H9 (cell line): ENCODE measurements at regions not wholly inside any gene's neighbourhood (a gene's known extent, or its start where the extent isn't known, plus 50 kb on each side); places are given as distances from the start of the nearest gene placed in this dataset.

ENCODE experiments used
- DNase-seq: peaks from one replicate; pipeline ENCODE4 v3.0.0-alpha.2; 2017
- H2AFZ ChIP-seq: one replicate; pipeline ENCODE4 v1.6.1; 2013; ENCODE audit warnings: mild to moderate bottlenecking, low read length, control low read depth, moderate library complexity
- H2AK5ac ChIP-seq: 2 replicates; pipeline ENCODE4 v1.6.1; 2013; ENCODE audit warnings: low read length, control low read depth, mixed read lengths; ENCODE audit not compliant: insufficient read length
- H2BK120ac ChIP-seq: one replicate; pipeline ENCODE4 v1.6.1; 2013; ENCODE audit warnings: low read depth, mild to moderate bottlenecking, low read length, control low read depth, inconsistent platforms; ENCODE audit not compliant: poor library complexity, severe bottlenecking
- H2BK12ac ChIP-seq: 2 replicates; pipeline ENCODE4 v1.6.1; 2013; ENCODE audit warnings: low read length, control low read depth, mixed read lengths, low read depth; ENCODE audit not compliant: insufficient read length
- H2BK15ac ChIP-seq: 2 replicates; pipeline ENCODE4 v1.6.1; 2013; ENCODE audit warnings: low read depth, low read length, control low read depth
- H2BK20ac ChIP-seq: one replicate; pipeline ENCODE4 v1.6.1; 2013; ENCODE audit warnings: low read depth, mild to moderate bottlenecking, low read length, control low read depth, inconsistent platforms; ENCODE audit not compliant: poor library complexity, severe bottlenecking
- H2BK5ac ChIP-seq: 2 replicates; pipeline ENCODE4 v1.6.1; 2013; ENCODE audit warnings: low read length, control low read depth, mixed read lengths; ENCODE audit not compliant: insufficient read length
- H3K14ac ChIP-seq: 2 replicates; pipeline ENCODE4 v1.6.1; 2013; ENCODE audit warnings: low read length, control low read depth; ENCODE audit not compliant: insufficient read depth
- H3K18ac ChIP-seq: 2 replicates; pipeline ENCODE4 v1.6.1; 2013; ENCODE audit warnings: low read depth, mild to moderate bottlenecking, mixed read lengths, low read length, control low read depth; ENCODE audit not compliant: insufficient read length
- H3K23ac ChIP-seq: 2 replicates; pipeline ENCODE4 v1.6.1; 2013; ENCODE audit warnings: low read length, control low read depth, mixed read lengths, low read depth; ENCODE audit not compliant: insufficient read length
- H3K23me2 ChIP-seq: 2 replicates; pipeline ENCODE4 v1.6.1; 2013; ENCODE audit warnings: low read depth, mild to moderate bottlenecking, mixed read lengths, low read length, control low read depth; ENCODE audit not compliant: insufficient read length, poor library complexity, severe bottlenecking
- H3K27ac ChIP-seq: 2 replicates; pipeline ENCODE4 v1.5.1; 2013; ENCODE audit warnings: low read length, control low read depth, mixed read lengths, low read depth; ENCODE audit not compliant: insufficient read length
- H3K27me3 ChIP-seq: 2 replicates; pipeline ENCODE4 v1.6.1; 2013; ENCODE audit warnings: low read length, control low read depth, inconsistent platforms; ENCODE audit not compliant: insufficient read depth
- H3K4ac ChIP-seq: 2 replicates; pipeline ENCODE4 v1.6.1; 2013; ENCODE audit warnings: low read depth, mild to moderate bottlenecking, control low read depth, inconsistent platforms, low read length, moderate library complexity
- H3K4me1 ChIP-seq: 2 replicates; pipeline ENCODE4 v1.6.1; 2013; ENCODE audit warnings: low read length, control low read depth, inconsistent platforms; ENCODE audit not compliant: insufficient read depth
- H3K4me2 ChIP-seq: 2 replicates; pipeline ENCODE4 v1.6.1; 2013; ENCODE audit warnings: low read length, control low read depth, mixed read lengths; ENCODE audit not compliant: insufficient read length, insufficient read depth
- H3K56ac ChIP-seq: 2 replicates; pipeline ENCODE4 v1.6.1; 2013; ENCODE audit warnings: low read depth, mild to moderate bottlenecking, mixed read lengths, low read length, control low read depth; ENCODE audit not compliant: insufficient read length
- H3K79me1 ChIP-seq: 2 replicates; pipeline ENCODE4 v1.6.1; 2013; ENCODE audit warnings: low read depth, mild to moderate bottlenecking, moderate library complexity, low read length, control low read depth, inconsistent platforms; ENCODE audit not compliant: insufficient read depth, poor library complexity, severe bottlenecking
- H3K79me2 ChIP-seq: 2 replicates; pipeline ENCODE4 v1.6.1; 2013; ENCODE audit warnings: low read length, control low read depth, inconsistent platforms; ENCODE audit not compliant: insufficient read depth
- H3K9ac ChIP-seq: 2 replicates; pipeline ENCODE4 v1.6.1; 2013; ENCODE audit warnings: low read length, control low read depth, mixed read lengths; ENCODE audit not compliant: insufficient read length; ENCODE audit errors: extremely low read depth
- H3K9me3 ChIP-seq: one replicate; pipeline ENCODE4 v1.6.1; 2013; ENCODE audit warnings: low read depth, low read length, inconsistent platforms; ENCODE audit not compliant: control insufficient read depth
- H3T11ph ChIP-seq: one replicate; pipeline ENCODE4 v1.6.1; 2013; ENCODE audit warnings: mild to moderate bottlenecking, low read length, control low read depth, inconsistent platforms
- H4K20me1 ChIP-seq: one replicate; pipeline ENCODE4 v1.6.1; 2013; ENCODE audit not compliant: control insufficient read depth, insufficient read length, insufficient read depth
- H4K5ac ChIP-seq: 2 replicates; pipeline ENCODE4 v1.6.1; 2013; ENCODE audit warnings: low read depth, mild to moderate bottlenecking, mixed read lengths, low read length, control low read depth; ENCODE audit not compliant: insufficient read length
- H4K8ac ChIP-seq: replicated peaks from 2 replicates; pipeline ENCODE4 v1.6.1; 2013; ENCODE audit warnings: low read length, control low read depth, mixed read lengths, low read depth; ENCODE audit not compliant: insufficient read length
- H4K91ac ChIP-seq: 2 replicates; pipeline ENCODE4 v1.6.1; 2013; ENCODE audit warnings: low read depth, mild to moderate bottlenecking, moderate library complexity, mixed read lengths, low read length, control low read depth; ENCODE audit not compliant: insufficient read length
- H3K27ac Mint-ChIP-seq, 3 experiments: 2 replicates in 2 of 3; 3 replicates in 1 of 3; pipeline ENCODE4 v1.8.0; 2020 to 2021; ENCODE audit warnings: mixed read lengths in 3 of 3, mild to moderate bottlenecking in 1 of 3, moderate library complexity in 1 of 3
- H3K27me3 Mint-ChIP-seq: 2 replicates; pipeline ENCODE4 v1.8.0; 2021; ENCODE audit warnings: low read depth, mild to moderate bottlenecking, moderate library complexity, mixed read lengths
- H3K36me3 Mint-ChIP-seq, 3 experiments: 2 replicates in 2 of 3; 3 replicates in 1 of 3; pipeline ENCODE4 v1.8.0; 2020 to 2021; ENCODE audit warnings: low read depth in 3 of 3, mixed read lengths in 3 of 3; ENCODE audit not compliant: insufficient read depth in 1 of 3
- H3K4me1 Mint-ChIP-seq, 2 experiments: 2 replicates each; pipeline ENCODE4 v1.8.0; 2020; ENCODE audit warnings: mixed read lengths in 2 of 2
- H3K4me3 Mint-ChIP-seq, 2 experiments: 2 replicates in 1 of 2; 3 replicates in 1 of 2; pipeline ENCODE4 v1.8.0; 2020 to 2021; ENCODE audit warnings: mild to moderate bottlenecking in 2 of 2, mixed read lengths in 2 of 2, moderate library complexity in 1 of 2
- H3K9me3 Mint-ChIP-seq, 2 experiments: 2 replicates in 1 of 2; 3 replicates in 1 of 2; pipeline ENCODE4 v1.8.0; 2020; ENCODE audit warnings: mild to moderate bottlenecking in 2 of 2, mixed read lengths in 2 of 2, moderate library complexity in 1 of 2
- WGBS: extraction: QIAGEN DNeasy Blood & Tissue Kit; methylation state at CpG from one replicate; pipeline ENCODE4 v1.1.7; 2013; ENCODE audit warnings: missing lambda C conversion rate, low lambda C conversion rate, mixed read lengths; ENCODE audit not compliant: insufficient read length; ENCODE audit errors: extremely low coverage; 5-methylcytosine and 5-hydroxymethylcytosine counted together
- TF ChIP-seq, protein P1 (sequence below): fragments of 200-600 bp; sonication (generic); conservative IDR thresholded peaks from 3 replicates; pipeline ENCODE4 v1.8.0; 2021; ENCODE audit warnings: antibody characterized with exemption, mild to moderate bottlenecking

GRCh38 chr14:76701981-76702380 is 59.3 kb upstream of the VASH1 start:
- H3K4me1 ChIP-seq: no peaks in the 10 kb centered on the region
- no peaks in the 10 kb centered on the region for H3K9me3 ChIP-seq
- H2AK5ac ChIP-seq: no peak overlapping the region
- H2BK120ac ChIP-seq: no peak overlapping the region
- H2BK12ac ChIP-seq: no peak overlapping the region
- H3K4me3 Mint-ChIP-seq: no peak overlapping the region
- no peak overlapping the region for H3K18ac ChIP-seq
- WGBS: no CpG with 5 or more reads among the region's 3 CpGs
- H3K4me2 ChIP-seq: no peak overlapping the region
- H3K9ac ChIP-seq: no peak overlapping the region
- H3K14ac ChIP-seq: no peak overlapping the region
- H3K56ac ChIP-seq: no peak overlapping the region
- H3K9me3 Mint-ChIP-seq: no peaks in the 10 kb centered on the region; a peak in 1 of 5 replicates
- no peaks in the 10 kb centered on the region for H3K36me3 Mint-ChIP-seq
- H3K23me2 ChIP-seq: no peaks in the 10 kb centered on the region
- no peak overlapping the region for H3K4ac ChIP-seq
- no peak overlapping the region for H3K27ac ChIP-seq
- no peak overlapping the region for H4K8ac ChIP-seq
- H3K79me1 ChIP-seq: no peaks in the 10 kb centered on the region
- no peak for DNase-seq
- no peak overlapping the region for H3K23ac ChIP-seq
- no peak overlapping the region for H2BK20ac ChIP-seq
- no peaks in the 10 kb centered on the region for H3K79me2 ChIP-seq
- no peaks in the 10 kb centered on the region for H4K20me1 ChIP-seq
- no peaks in the 10 kb centered on the region for H3K27me3 ChIP-seq
- no peaks in the 10 kb centered on the region for H3K4me1 Mint-ChIP-seq
- H2AFZ ChIP-seq: no peak overlapping the region
- no peak overlapping the region for H4K91ac ChIP-seq
- H2BK5ac ChIP-seq: no peak overlapping the region
- no peak overlapping the region for H2BK15ac ChIP-seq
- no peak overlapping the region for H4K5ac ChIP-seq
- TF ChIP-seq, protein P1, sequence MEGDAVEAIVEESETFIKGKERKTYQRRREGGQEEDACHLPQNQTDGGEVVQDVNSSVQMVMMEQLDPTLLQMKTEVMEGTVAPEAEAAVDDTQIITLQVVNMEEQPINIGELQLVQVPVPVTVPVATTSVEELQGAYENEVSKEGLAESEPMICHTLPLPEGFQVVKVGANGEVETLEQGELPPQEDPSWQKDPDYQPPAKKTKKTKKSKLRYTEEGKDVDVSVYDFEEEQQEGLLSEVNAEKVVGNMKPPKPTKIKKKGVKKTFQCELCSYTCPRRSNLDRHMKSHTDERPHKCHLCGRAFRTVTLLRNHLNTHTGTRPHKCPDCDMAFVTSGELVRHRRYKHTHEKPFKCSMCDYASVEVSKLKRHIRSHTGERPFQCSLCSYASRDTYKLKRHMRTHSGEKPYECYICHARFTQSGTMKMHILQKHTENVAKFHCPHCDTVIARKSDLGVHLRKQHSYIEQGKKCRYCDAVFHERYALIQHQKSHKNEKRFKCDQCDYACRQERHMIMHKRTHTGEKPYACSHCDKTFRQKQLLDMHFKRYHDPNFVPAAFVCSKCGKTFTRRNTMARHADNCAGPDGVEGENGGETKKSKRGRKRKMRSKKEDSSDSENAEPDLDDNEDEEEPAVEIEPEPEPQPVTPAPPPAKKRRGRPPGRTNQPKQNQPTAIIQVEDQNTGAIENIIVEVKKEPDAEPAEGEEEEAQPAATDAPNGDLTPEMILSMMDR: no peak
- H3K27me3 Mint-ChIP-seq: peaks cover 7% of the 10 kb centered on the region; the same call in 1 of the 2 replicates
- H3T11ph ChIP-seq: no peak overlapping the region
- H3K27ac Mint-ChIP-seq: no peak overlapping the region
